ENCODE measurements at regions not wholly inside any gene's neighbourhood (a gene's known extent, or its start where the extent isn't known, plus 50 kb on each side); places are given as distances from the start of the nearest gene placed in this dataset.
A peak's percentile ranks its signal among the peaks of the same experiment; 100 is the strongest.

GRCh38 chr3:161558236-161558635 lies 61.6 kb downstream of the OTOL1 start:
- no peaks in the 10 kb centered on the region for H3K27me3 ChIP-seq
- TF ChIP-seq POLR2A (IDR thresholded peaks at IDR 0.05): no peak
- TF ChIP-seq CTCF (IDR thresholded peaks at IDR 0.05): no peak
- H3K36me3 ChIP-seq (replicated peaks in 1 of 2): no peaks in the 10 kb centered on the region
- no peak overlapping the region for H3K4me3 ChIP-seq
- DNase-seq: no peak
- whole genome bisulfite sequencing, 4 donors: 55 to 63% (median 59%) methylated on average over 1 to 4 of the region's 4 CpGs
- no peaks in the 10 kb centered on the region for H3K9me3 ChIP-seq (replicated peaks in 1 of 3)
- no peak overlapping the region for H3K27ac ChIP-seq
- intact Hi-C loops (cut with DNase I): no loop called here
- no peaks in the 10 kb centered on the region for H3K4me1 ChIP-seq (replicated peaks in 1 of 2)

GRCh38 chr3:161559177-161559998 lies 62.8 kb downstream of the OTOL1 start:
- intact Hi-C loops (cut with DNase I): no loop called here
- H3K36me3 ChIP-seq (replicated peaks in 1 of 2): no peaks in the 10 kb centered on the region
- 9 to 14% (median 10%) methylated on average over 6 of the region's 6 CpGs for WGBS, 4 donors
- H3K4me3 ChIP-seq: no peak overlapping the region
- DNase-seq: peak in 5 of 7 donors; percentile 10 to 40 (median 28)
- H3K9me3 ChIP-seq (replicated peaks in 1 of 3): no peaks in the 10 kb centered on the region
- H3K27me3 ChIP-seq: no peaks in the 10 kb centered on the region
- no peak overlapping the region for H3K27ac ChIP-seq
- no peaks in the 10 kb centered on the region for H3K4me1 ChIP-seq (replicated peaks in 1 of 2)
- TF ChIP-seq CTCF (IDR thresholded peaks at IDR 0.05) (peak; percentile 61 to 87 (median 70)), POLR2A (IDR thresholded peaks at IDR 0.05) (no peak)

GRCh38 chr3:161560008-161560637 lies 63.5 kb downstream of the OTOL1 start:
- Histone ChIP-seq H3K4me1 (replicated peaks in 1 of 2) (no peaks in the 10 kb centered on the region), H3K4me3 (no peak overlapping the region), H3K27ac (no peak overlapping the region), H3K27me3 (no peaks in the 10 kb centered on the region), H3K9me3 (replicated peaks in 1 of 3) (no peaks in the 10 kb centered on the region), H3K36me3 (replicated peaks in 1 of 2) (no peaks in the 10 kb centered on the region)
- no peak for TF ChIP-seq POLR2A (IDR thresholded peaks at IDR 0.05)
- peak; percentile 21 to 50 (median 38) for TF ChIP-seq CTCF (IDR thresholded peaks at IDR 0.05)
- peak; percentile 15 to 55 (median 30) for DNase-seq
- intact Hi-C loops (cut with DNase I): no loop called here
- 18 to 22% (median 21%) methylated on average over 14 of the region's 14 CpGs for WGBS, 4 donors

- Histone ChIP-seq H3K4me1 (replicated peaks in 1 of 2) (no peaks in the 10 kb centered on the region), H3K27ac (no peak overlapping the region), H3K4me3 (no peak overlapping the region), H3K27me3 (no peaks in the 10 kb centered on the region), H3K9me3 (replicated peaks in 1 of 3) (no peaks in the 10 kb centered on the region), H3K36me3 (replicated peaks in 1 of 2) (no peaks in the 10 kb centered on the region)
- 68 to 83% (median 69%) methylated on average over 5 of the region's 5 CpGs for WGBS, 4 donors
- TF ChIP-seq CTCF (IDR thresholded peaks at IDR 0.05) (no peak), POLR2A (IDR thresholded peaks at IDR 0.05) (no peak)
- no peak for DNase-seq
- intact Hi-C loops (cut with DNase I): no loop called here
Measured at GRCh38 chr3:161567577-161568361, 71.2 kb downstream of the OTOL1 start.
